Inferior parietal cortex (tissue), 1 donor: ENCODE measurements at regions not wholly inside any gene's neighbourhood (a gene's known extent, or its start where the extent isn't known, plus 50 kb on each side); places are given as distances from the start of the nearest gene placed in this dataset.

Source experiments
- DNase-seq: peaks from one replicate; pipeline ENCODE4 v3.0.0-alpha.2; 2016; ENCODE audit errors: extremely low spot score

DNA sequence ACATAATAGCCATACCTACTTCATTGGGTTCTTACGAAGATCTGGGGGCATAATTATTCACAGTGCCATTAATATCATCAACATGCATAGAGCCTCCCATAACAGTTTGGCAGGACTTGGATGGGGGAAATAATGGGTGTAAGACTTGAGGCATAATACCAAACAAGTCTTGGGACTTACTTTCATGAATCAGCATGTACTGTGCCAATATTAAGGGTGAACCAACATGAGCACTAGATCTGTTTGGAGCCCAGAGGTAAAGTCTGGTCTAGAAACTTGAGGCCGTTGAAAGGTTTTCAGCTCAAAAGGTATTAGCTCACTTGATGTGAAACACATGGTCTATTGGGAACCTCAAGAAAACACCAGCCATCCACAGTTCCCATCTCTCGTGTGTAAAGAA is 56.7 kb upstream of the ZC3H11B start:
- no peak for DNase-seq

DNA sequence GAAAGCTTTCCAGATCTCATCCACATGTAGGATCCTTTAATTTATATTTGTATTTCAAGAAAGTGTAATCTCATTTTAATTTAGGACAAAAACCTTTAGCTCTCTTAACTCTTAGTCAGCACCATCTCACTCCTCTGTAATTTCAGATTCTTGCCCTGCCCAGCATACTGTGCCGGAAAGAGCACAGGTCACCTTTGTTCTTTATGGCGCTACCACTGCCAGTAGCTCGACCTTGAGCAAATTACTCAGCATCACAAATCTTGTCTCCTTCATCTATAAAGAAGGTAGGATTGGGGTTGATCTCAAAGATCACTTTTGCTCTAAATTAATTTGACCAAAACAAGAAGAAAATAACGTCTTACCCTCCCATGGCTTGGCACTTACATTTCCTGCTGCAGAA is 56.1 kb upstream of the ZC3H11B start:
- DNase-seq, result no peak

DNA sequence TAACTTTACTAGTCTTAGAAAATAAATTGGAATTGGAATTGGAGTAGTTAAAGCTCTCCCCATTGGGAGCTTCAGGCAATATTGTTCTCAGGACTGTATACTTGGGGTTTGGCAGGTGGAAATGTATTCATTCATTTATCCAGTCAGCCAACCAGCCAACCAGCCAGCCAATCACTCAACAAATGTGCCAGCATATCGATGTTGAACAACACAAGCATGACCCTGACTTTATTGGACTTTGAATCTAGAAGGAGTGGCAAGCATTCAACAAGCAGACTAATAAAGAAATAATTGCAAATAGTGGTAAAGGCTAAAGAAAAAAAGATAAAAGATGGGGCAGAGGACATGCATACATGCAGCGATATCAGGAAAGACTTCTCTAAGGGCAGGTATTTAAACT is 55.5 kb upstream of the ZC3H11B start:
- no peak for DNase-seq

DNA sequence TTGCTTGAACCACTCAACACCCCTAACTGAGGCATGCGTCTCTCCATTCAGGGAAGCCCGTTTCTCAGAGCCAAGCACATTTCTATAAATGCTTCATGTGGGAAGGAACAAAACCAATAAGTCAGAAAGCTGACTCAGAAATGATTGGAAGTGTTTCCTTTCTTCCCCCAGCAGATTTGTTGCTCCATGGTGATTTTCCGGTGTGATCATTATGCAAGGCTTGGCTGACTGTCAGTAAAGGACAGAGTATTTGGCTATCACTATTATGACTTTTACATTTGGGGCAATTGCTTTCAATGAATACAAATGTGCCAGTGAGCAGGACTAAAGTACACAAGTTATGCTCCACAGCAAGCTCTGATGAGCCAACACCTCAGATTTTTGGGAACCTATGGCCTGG is 53.3 kb upstream of the ZC3H11B start:
- no peak for DNase-seq

DNA sequence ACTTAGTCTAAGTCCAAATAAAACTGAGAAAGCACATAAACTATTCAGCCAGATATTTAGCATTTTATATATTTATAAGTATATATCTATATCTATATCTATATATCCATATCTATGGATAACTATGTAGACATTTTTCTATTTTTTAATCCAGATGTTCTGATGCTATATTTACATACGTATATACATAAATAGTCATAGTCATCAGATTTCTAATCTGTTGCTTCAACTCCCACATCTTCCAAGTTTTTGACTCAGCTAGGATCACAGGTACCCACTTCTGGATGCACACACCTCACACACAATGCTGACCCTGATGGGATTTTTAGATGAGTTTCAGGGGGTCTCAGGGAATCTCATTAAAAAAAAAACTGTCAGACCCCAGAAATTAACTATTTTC is 52.2 kb upstream of the ZC3H11B start:
- DNase-seq, result no peak

DNA sequence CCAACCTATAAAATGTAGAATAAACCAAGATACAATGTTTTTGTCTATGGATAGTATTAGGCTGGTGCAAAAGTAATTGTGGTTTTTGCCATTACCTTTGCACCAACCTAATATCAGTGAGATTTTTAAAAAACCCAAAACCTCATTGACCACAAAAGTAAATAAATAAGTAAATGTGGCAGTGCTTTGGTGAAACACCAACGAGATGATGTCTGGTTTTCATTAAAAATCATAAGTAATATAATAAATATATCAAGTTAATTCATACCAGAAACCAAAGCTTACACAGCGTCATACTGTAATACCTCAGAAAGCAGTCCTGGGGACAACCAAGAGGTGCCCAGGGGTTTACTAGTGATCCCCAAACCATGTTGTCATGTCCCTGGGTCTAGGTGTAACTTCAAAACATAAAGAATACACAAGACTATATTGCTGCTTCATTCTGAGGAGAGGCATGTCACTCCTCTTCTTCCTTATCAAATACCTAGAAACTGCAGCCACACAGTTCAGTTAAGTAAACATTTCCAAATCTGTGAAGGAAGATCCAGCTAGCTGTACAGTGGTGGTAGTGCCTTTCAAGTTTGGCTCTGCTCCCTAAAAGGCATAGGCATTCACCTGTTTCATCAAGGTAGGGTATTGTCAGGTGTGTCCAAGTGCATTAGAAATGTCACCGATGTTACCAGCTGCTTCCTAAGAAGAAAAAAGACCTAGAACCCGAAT is 51.6 kb upstream of the ZC3H11B start:
- DNase-seq, result no peak
